ENCODE measurements at regions not wholly inside any gene's neighbourhood (a gene's known extent, or its start where the extent isn't known, plus 50 kb on each side); places are given as distances from the start of the nearest gene placed in this dataset.

DNA sequence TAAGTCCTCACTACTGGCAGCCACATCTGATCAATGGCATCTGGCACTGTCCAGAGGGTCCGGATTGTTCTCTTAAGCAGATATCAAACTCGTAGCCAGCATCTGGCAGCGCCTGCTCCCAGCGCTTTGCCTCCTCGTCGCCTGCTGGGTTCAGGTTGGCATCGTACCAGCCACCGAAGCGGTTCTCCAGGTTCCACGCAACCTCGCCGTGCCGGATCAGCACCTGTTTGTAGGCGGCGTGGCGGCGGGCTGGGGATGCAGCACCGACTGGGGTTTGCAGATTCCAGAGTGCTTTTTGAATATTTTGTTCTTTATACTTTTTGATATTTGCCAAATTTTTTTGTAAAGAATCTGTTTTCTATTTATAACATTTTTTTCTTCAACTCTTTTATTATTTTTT is 111.6 kb downstream of the NR2F2 start:
- TF ChIP-seq, protein P1, sequence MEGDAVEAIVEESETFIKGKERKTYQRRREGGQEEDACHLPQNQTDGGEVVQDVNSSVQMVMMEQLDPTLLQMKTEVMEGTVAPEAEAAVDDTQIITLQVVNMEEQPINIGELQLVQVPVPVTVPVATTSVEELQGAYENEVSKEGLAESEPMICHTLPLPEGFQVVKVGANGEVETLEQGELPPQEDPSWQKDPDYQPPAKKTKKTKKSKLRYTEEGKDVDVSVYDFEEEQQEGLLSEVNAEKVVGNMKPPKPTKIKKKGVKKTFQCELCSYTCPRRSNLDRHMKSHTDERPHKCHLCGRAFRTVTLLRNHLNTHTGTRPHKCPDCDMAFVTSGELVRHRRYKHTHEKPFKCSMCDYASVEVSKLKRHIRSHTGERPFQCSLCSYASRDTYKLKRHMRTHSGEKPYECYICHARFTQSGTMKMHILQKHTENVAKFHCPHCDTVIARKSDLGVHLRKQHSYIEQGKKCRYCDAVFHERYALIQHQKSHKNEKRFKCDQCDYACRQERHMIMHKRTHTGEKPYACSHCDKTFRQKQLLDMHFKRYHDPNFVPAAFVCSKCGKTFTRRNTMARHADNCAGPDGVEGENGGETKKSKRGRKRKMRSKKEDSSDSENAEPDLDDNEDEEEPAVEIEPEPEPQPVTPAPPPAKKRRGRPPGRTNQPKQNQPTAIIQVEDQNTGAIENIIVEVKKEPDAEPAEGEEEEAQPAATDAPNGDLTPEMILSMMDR (IDR thresholded peaks at IDR 0.05; ENCODE audit: borderline replicate concordance, insufficient read depth, low read depth, low read length): no peak
- H3K4me3 ChIP-seq (ENCODE audit: low read depth, low read length): no peak overlapping the region

DNA sequence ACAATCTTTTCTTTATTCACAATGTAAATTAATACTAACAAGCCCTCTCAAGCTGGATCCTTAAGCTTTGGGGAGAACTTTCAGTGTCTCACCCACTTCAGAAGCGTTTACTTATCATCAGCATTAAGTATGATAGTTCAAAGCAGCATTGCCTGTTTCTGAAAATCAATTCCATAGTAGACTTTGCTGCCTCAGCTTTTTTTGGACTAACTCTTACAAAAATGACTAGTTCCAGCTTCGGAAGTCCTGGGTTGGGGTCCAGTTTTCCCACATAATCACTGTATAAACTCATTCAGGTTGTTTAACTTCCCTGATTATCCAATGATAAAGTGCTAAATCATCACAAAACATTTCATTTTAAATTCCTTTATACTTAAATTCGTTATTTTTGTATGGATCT is 114.4 kb downstream of the NR2F2 start:
- H3K4me3 ChIP-seq (ENCODE audit: low read depth, low read length): no peak overlapping the region
- TF ChIP-seq, protein P1 (IDR thresholded peaks at IDR 0.05; ENCODE audit: borderline replicate concordance, insufficient read depth, low read depth, low read length): no peak

DNA sequence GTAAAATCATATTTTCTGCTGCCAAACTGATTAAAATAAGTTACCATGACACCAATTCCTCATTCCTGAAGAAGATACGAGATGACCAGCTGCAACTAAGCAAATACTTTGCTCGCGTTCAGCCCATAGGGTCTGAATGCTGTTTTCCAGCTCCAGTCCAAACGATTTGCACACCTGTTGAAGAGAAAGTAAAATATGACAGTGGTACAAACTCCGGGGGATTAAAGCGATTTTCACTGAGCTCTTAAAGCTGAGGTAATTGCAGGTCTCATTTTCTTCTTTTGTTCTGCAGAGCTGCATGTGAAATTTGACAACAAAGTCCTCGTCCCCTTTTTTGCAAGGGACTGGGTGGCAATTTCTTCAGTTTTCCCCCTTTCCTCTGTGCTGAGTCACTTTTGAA is 118.4 kb downstream of the NR2F2 start:
- H3K4me3 ChIP-seq (ENCODE audit: low read depth, low read length): no peak overlapping the region
- TF ChIP-seq, protein P1 (IDR thresholded peaks at IDR 0.05; ENCODE audit: borderline replicate concordance, insufficient read depth, low read depth, low read length): no peak

DNA sequence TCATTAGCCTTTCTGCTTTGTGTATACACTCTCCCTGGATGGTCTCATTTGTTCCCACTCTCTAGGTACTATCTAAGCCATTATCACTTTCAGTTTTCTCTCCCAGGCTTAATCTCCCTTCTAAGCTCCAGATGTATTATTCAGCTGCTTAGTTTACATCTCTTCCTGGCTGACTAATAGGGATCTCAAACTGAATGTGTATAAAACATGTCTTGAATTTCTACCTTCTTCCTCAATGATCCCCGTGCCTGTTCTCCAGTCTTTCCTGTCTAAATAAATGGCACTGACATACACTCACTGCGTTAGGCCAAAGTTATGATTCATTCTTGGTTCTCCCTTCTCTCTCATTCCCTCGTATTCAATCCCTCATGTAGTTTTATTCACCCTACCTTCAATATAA is 127.3 kb downstream of the NR2F2 start:
- TF ChIP-seq, protein P1 (IDR thresholded peaks at IDR 0.05; ENCODE audit: borderline replicate concordance, insufficient read depth, low read depth, low read length): no peak
- no peak overlapping the region for H3K4me3 ChIP-seq (ENCODE audit: low read depth, low read length)

DNA sequence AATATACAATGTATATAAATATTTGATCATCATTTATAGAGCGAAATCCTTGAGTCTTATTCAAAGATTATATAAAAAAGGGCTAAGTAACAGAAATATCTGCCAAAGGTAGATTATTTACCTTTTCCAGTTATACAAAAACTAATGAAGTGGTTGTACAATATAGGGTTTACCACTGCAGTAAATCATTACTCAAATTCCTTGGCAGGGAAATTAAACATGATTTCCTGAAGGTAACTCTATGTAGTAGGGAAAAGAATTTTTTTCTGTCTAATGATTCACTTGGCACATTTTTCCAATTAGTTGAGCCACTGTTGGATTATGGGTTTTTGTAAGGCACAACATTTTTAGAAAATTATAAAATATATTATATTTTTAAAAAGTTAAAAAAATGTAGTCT is 129.6 kb downstream of the NR2F2 start:
- H3K4me3 ChIP-seq (ENCODE audit: low read depth, low read length): no peak overlapping the region

DNA sequence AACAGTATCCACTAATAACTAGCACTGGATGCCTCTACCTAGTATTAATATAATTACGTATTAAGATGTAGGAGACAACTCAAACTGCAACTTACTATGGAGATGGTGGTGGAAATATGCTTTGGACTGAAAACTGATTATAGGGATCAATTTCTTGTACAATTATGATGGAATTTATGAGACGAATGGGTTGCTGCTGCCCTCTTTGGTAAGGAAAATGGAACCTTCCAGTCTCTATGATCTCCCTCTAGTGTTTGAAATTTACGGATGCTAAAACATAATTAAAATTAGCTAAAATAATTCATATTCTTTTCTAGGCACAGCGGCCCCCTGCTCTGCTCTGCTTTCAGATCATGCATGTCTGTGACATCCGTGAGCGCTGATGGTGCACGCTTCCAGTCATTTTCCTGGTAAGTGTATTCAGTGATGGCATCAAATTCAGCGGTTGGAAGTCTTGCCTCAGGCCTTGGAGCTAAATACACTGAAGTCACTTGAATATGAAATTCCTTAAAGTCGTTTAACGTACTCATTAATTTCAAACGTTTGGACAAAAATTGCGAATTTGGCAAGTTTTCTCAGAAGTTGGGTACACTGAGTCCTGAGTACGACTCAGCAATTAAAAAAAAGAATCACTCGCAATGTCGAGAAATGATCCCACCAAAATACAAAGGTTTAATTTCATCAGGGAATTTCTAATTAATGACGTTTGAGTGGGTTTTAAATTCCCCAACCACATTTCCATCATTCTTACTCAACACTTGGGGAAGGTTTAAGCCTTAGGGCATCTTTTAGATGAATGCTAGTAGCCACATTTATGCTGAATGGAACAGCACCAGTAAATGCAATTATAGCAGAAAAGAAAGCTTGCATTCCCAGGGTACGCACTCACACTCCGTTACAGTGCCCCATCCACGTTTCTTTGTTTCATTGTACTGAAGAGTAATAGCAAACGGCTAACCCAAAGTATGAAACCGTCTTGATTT is 132.6 kb downstream of the NR2F2 start:
- no peak overlapping the region for H3K4me3 ChIP-seq (ENCODE audit: low read depth, low read length)
- TF ChIP-seq, protein P1 (IDR thresholded peaks at IDR 0.05; ENCODE audit: borderline replicate concordance, insufficient read depth, low read depth, low read length): no peak

More for the DNA sequence above, 129.6 kb downstream of the NR2F2 start:
- TF ChIP-seq, protein P1 (IDR thresholded peaks at IDR 0.05; ENCODE audit: borderline replicate concordance, insufficient read depth, low read depth, low read length): no peak
